ENCODE measurements at regions not wholly inside any gene's neighbourhood (a gene's known extent, or its start where the extent isn't known, plus 50 kb on each side); places are given as distances from the start of the nearest gene placed in this dataset.

DNA sequence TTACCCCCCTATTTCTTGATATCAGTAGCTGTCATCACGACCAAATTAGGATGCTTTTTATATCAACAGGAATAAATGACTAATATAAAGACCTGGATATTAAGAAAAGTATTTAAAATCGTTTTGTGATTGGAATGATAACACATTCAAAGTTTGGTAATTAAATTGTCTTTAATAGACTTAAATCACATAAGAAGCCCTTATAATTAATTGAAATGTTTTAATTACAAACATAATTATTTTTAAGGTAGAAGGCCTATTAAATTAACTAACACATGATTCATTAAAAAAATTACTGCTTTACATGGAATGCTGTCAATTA is 412.4 kb downstream of the FUT8 start:
- Histone ChIP-seq H3K4me3 (no peak overlapping the region), H3K9me3 (no peaks in the 10 kb centered on the region), H3K27ac (no peak overlapping the region), H3K4me1 (no peaks in the 10 kb centered on the region), H3K36me3 (no peaks in the 10 kb centered on the region), H3K27me3 (no peaks in the 10 kb centered on the region)
- intact Hi-C loops (cut with DNase I), result loop anchor here (1.0 to 5.0 kb wide), 3 partner anchors 413 to 838 kb away; partner anchors contain the start of genes FNTB and FUT8
- no peak for DNase-seq (ENCODE audit: low spot score in 2 of 2)
- TF ChIP-seq, protein P1, sequence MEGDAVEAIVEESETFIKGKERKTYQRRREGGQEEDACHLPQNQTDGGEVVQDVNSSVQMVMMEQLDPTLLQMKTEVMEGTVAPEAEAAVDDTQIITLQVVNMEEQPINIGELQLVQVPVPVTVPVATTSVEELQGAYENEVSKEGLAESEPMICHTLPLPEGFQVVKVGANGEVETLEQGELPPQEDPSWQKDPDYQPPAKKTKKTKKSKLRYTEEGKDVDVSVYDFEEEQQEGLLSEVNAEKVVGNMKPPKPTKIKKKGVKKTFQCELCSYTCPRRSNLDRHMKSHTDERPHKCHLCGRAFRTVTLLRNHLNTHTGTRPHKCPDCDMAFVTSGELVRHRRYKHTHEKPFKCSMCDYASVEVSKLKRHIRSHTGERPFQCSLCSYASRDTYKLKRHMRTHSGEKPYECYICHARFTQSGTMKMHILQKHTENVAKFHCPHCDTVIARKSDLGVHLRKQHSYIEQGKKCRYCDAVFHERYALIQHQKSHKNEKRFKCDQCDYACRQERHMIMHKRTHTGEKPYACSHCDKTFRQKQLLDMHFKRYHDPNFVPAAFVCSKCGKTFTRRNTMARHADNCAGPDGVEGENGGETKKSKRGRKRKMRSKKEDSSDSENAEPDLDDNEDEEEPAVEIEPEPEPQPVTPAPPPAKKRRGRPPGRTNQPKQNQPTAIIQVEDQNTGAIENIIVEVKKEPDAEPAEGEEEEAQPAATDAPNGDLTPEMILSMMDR (IDR thresholded peaks at IDR 0.05), result no peak

DNA sequence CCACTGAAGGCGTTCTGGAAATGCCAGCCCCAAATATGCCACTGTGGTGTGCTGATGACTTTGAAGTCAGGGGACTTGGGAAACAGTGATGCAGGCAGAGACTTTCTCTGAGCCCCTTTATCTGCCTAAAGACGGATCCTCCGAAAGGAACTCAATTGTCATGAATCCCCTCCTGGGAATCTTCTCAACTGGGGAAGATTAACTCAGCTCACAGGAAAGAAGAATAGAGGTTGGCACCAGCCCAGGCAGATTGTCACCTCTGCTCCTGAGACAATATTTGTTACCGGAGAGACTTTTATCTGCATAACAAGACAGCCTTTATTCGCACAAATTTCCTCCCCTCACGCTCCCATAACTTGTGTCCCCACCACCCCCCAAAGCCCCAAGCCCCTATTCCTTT is 414.4 kb downstream of the FUT8 start:
- H3K4me1 ChIP-seq, result no peaks in the 10 kb centered on the region
- no peak overlapping the region for H3K27ac ChIP-seq
- H3K4me3 ChIP-seq, result no peak overlapping the region
- no peaks in the 10 kb centered on the region for H3K36me3 ChIP-seq
- H3K9me3 ChIP-seq, result no peaks in the 10 kb centered on the region
- H3K27me3 ChIP-seq, result no peaks in the 10 kb centered on the region
- intact Hi-C loops (cut with DNase I), result no loop called here
- DNase-seq (ENCODE audit: low spot score in 2 of 2), result no peak
- TF ChIP-seq, protein P1 (IDR thresholded peaks at IDR 0.05), result no peak

DNA sequence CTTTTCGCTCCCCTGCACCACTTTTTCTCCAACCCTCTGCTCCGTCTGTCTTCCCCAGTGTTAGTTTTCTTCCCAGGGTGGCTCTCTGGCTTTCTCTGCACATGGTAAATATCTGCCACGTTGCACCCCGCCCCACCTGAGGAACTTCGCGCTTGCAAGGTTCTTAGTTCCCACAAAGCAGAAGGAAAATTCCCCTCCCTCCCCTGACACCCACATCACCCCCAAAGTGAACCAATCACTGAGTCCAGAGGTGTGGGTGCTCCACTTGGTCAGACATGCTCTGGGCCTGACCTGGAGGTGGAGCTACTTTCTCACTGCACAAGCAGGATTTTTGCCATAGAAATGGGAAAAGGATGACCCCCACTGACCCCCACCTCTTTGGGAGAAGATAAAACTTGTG is 415.0 kb downstream of the FUT8 start:
- no peak overlapping the region for H3K27ac ChIP-seq
- H3K9me3 ChIP-seq, result no peaks in the 10 kb centered on the region
- no peak overlapping the region for H3K4me3 ChIP-seq
- no peak for DNase-seq (ENCODE audit: low spot score in 2 of 2)
- no peaks in the 10 kb centered on the region for H3K27me3 ChIP-seq
- intact Hi-C loops (cut with DNase I), result no loop called here
- H3K4me1 ChIP-seq, result no peaks in the 10 kb centered on the region
- TF ChIP-seq, protein P1 (IDR thresholded peaks at IDR 0.05), result no peak
- H3K36me3 ChIP-seq, result no peaks in the 10 kb centered on the region

DNA sequence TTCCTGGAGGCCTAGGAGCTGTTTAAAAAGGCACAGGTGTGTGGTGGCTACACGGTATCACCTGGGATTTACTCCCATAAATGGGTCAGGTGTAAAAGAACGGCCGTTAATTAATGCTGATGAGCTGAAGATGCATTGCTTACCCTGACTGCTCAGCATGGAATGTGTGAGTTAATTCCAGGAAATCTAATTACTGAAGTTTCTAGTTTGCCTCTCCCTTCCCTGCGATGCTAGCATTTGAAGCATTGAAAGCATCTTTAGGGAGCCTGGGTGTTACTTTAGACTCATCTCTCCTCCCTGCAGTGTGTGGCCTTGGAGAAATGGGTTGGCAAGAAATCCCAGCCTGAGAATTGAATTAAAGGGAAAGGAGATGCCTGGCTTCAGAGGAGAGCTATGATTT is 415.9 kb downstream of the FUT8 start:
- H3K4me1 ChIP-seq, result no peaks in the 10 kb centered on the region
- no peak overlapping the region for H3K27ac ChIP-seq
- H3K27me3 ChIP-seq, result no peaks in the 10 kb centered on the region
- no peaks in the 10 kb centered on the region for H3K9me3 ChIP-seq
- H3K4me3 ChIP-seq, result no peak overlapping the region
- H3K36me3 ChIP-seq, result no peaks in the 10 kb centered on the region
- intact Hi-C loops (cut with DNase I), result no loop called here
- DNase-seq (ENCODE audit: low spot score in 2 of 2), result no peak
- TF ChIP-seq, protein P1 (IDR thresholded peaks at IDR 0.05), result no peak

DNA sequence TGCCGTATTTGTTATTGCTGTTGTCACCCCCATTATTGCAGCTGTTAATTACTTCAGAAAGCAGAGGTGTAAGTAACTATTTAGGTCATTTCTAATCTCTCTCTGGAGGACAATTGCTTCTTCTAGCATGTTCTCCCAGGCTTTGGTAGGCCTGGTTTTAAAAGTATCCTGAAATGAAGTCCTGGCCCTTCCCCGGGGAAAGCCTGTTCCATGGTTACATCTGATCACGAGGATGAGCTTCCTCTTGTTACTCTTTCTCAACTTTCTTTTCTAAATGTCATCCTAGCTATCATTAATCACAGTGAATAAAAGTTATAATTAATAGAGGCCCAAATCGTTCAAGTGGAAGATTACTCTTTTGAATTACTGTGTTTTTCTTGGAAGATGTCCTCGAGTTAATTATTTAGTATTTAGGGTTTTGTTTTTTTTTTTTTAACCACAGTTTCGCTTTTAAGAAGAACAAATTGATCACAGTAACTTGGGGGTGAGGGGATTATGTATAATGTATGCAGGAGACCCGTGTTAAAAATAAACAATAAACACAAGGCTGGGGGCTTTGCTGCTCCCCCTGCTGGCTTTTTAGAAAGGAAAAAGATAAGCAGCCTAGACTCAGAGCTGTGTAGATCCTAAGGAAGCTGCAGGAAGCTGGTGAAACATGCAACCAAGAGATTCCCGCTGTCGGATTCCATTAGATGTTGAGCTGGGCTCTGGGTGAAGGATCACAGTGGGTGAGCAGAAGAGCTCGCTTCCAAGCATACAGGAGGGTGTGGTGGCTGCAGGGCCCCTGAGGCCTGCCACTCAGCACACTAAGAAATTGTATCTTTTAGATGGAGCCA is 420.1 kb downstream of the FUT8 start:
- Histone ChIP-seq H3K36me3 (no peaks in the 10 kb centered on the region), H3K27ac (no peak overlapping the region), H3K4me1 (no peaks in the 10 kb centered on the region), H3K9me3 (no peaks in the 10 kb centered on the region), H3K4me3 (no peak overlapping the region), H3K27me3 (no peaks in the 10 kb centered on the region)
- DNase-seq (ENCODE audit: low spot score in 2 of 2), result no peak
- intact Hi-C loops (cut with DNase I), result no loop called here
- TF ChIP-seq, protein P1 (IDR thresholded peaks at IDR 0.05), result peak in 1 of 3 experiments; percentile 14

All from ascending aorta (tissue), 2 donors.